Neural progenitor cell (in vitro differentiated cells): ENCODE measurements at regions not wholly inside any gene's neighbourhood (a gene's known extent, or its start where the extent isn't known, plus 50 kb on each side); places are given as distances from the start of the nearest gene placed in this dataset.

Experiments used
- EZH2 ChIP-seq: fragments of 200-600 bp; sonication (generic); IDR thresholded peaks from 2 replicates; pipeline ENCODE4 v1.6.1; 2017; ENCODE audit warnings: antibody characterized with exemption, mild to moderate bottlenecking, moderate library complexity
- EZH2phosphoT487 ChIP-seq: fragments of 200-600 bp; sonication (generic); IDR thresholded peaks from 2 replicates; pipeline ENCODE4 v1.6.1; 2017; ENCODE audit warnings: antibody characterized with exemption
- TF ChIP-seq, protein P1 (sequence below): fragments of 200-600 bp; sonication (generic); IDR thresholded peaks from 2 replicates; pipeline ENCODE4 v1.5.1; 2017; ENCODE audit warnings: antibody characterized with exemption, mild to moderate bottlenecking

GRCh38 chr3:113092746-113093145 lies 102.0 kb downstream of the GTPBP8 start:
- TF ChIP-seq, protein P1, sequence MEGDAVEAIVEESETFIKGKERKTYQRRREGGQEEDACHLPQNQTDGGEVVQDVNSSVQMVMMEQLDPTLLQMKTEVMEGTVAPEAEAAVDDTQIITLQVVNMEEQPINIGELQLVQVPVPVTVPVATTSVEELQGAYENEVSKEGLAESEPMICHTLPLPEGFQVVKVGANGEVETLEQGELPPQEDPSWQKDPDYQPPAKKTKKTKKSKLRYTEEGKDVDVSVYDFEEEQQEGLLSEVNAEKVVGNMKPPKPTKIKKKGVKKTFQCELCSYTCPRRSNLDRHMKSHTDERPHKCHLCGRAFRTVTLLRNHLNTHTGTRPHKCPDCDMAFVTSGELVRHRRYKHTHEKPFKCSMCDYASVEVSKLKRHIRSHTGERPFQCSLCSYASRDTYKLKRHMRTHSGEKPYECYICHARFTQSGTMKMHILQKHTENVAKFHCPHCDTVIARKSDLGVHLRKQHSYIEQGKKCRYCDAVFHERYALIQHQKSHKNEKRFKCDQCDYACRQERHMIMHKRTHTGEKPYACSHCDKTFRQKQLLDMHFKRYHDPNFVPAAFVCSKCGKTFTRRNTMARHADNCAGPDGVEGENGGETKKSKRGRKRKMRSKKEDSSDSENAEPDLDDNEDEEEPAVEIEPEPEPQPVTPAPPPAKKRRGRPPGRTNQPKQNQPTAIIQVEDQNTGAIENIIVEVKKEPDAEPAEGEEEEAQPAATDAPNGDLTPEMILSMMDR = no peak
- TF ChIP-seq EZH2 (no peak), EZH2phosphoT487 (no peak)
